Trophoblast cell (in vitro differentiated cells and primary cell): ENCODE measurements at regions not wholly inside any gene's neighbourhood (a gene's known extent, or its start where the extent isn't known, plus 50 kb on each side); places are given as distances from the start of the nearest gene placed in this dataset.

Experiments
- DNase-seq, 2 donors: peaks; one replicate each; pipeline ENCODE4 v3.0.0-alpha.2; 2016
- H2AFZ ChIP-seq: 2 replicates; pipeline ENCODE4 v1.6.1; 2013; ENCODE audit warnings: low read length, moderate library complexity, mild to moderate bottlenecking; ENCODE audit not compliant: insufficient read depth, poor library complexity
- H2AK5ac ChIP-seq: 2 replicates; pipeline ENCODE4 v1.6.1; 2013; ENCODE audit warnings: mild to moderate bottlenecking, low read length
- H2BK120ac ChIP-seq: 2 replicates; pipeline ENCODE4 v1.6.1; 2013; ENCODE audit warnings: low read length, mild to moderate bottlenecking, moderate library complexity; ENCODE audit not compliant: insufficient read depth, poor library complexity
- H2BK12ac ChIP-seq: 2 replicates; pipeline ENCODE4 v1.6.1; 2013; ENCODE audit warnings: mild to moderate bottlenecking, low read length, moderate library complexity
- H2BK5ac ChIP-seq: 2 replicates; pipeline ENCODE4 v1.6.1; 2013; ENCODE audit warnings: low read length, low read depth, moderate library complexity, mild to moderate bottlenecking; ENCODE audit not compliant: poor library complexity
- H3K14ac ChIP-seq: 2 replicates; pipeline ENCODE4 v1.6.1; 2013; ENCODE audit warnings: mild to moderate bottlenecking, low read length
- H3K18ac ChIP-seq: 2 replicates; pipeline ENCODE4 v1.6.1; 2013; ENCODE audit warnings: mild to moderate bottlenecking, low read length
- H3K23ac ChIP-seq: 2 replicates; pipeline ENCODE4 v1.6.1; 2013; ENCODE audit warnings: low read length
- H3K27ac ChIP-seq: 2 replicates; pipeline ENCODE4 v1.5.1; 2013; ENCODE audit warnings: low read depth, mild to moderate bottlenecking, inconsistent platforms, low read length, moderate library complexity
- H3K27me3 ChIP-seq: 2 replicates; pipeline ENCODE4 v1.6.1; 2013; ENCODE audit warnings: inconsistent platforms, mild to moderate bottlenecking, low read length, moderate library complexity; ENCODE audit not compliant: insufficient read depth
- H3K36me3 ChIP-seq, 2 experiments: 1 replicate in 1 of 2; 2 replicates in 1 of 2; pipeline ENCODE4 v1.6.1; 2013; ENCODE audit warnings: low read length in 2 of 2, mild to moderate bottlenecking in 2 of 2, moderate library complexity in 1 of 2; ENCODE audit not compliant: insufficient read depth in 2 of 2, control insufficient read depth in 1 of 2
- H3K4ac ChIP-seq: 2 replicates; pipeline ENCODE4 v1.6.1; 2013; ENCODE audit warnings: low read depth, mild to moderate bottlenecking, low read length, moderate library complexity
- H3K4me1 ChIP-seq, 2 experiments: 1 replicate in 1 of 2; 2 replicates in 1 of 2; pipeline ENCODE4 v1.6.1; 2013; ENCODE audit warnings: low read length in 2 of 2, mild to moderate bottlenecking in 2 of 2, moderate library complexity in 1 of 2; ENCODE audit not compliant: insufficient read depth in 2 of 2, control insufficient read depth in 1 of 2
- H3K4me2 ChIP-seq: 2 replicates; pipeline ENCODE4 v1.6.1; 2013; ENCODE audit warnings: inconsistent platforms, mild to moderate bottlenecking, low read length, moderate library complexity
- H3K4me3 ChIP-seq: 2 replicates; pipeline ENCODE4 v1.5.1; 2013; ENCODE audit warnings: mild to moderate bottlenecking, low read depth, low read length, inconsistent platforms
- H3K79me1 ChIP-seq: one replicate; pipeline ENCODE4 v1.6.1; 2013; ENCODE audit warnings: low read length
- H3K79me2 ChIP-seq: 2 replicates; pipeline ENCODE4 v1.6.1; 2013; ENCODE audit warnings: low read length, mild to moderate bottlenecking; ENCODE audit not compliant: control insufficient read depth, insufficient read depth, poor library complexity
- H3K9ac ChIP-seq: 2 replicates; pipeline ENCODE4 v1.6.1; 2013; ENCODE audit warnings: mild to moderate bottlenecking, low read length
- H3K9me3 ChIP-seq: 2 replicates; pipeline ENCODE4 v1.6.1; 2013; ENCODE audit warnings: low read depth, mild to moderate bottlenecking, control low read depth, inconsistent platforms, low read length; ENCODE audit not compliant: insufficient read depth
- H4K12ac ChIP-seq: 2 replicates; pipeline ENCODE4 v1.6.1; 2013; ENCODE audit warnings: low read depth, mild to moderate bottlenecking, low read length, moderate library complexity
- H4K8ac ChIP-seq: 2 replicates; pipeline ENCODE4 v1.6.1; 2013; ENCODE audit warnings: low read depth, mild to moderate bottlenecking, low read length, moderate library complexity
- H4K91ac ChIP-seq: one replicate; pipeline ENCODE4 v1.6.1; 2013; ENCODE audit warnings: low read depth, mild to moderate bottlenecking, low read length, moderate library complexity
- WGBS: extraction: QIAGEN DNeasy Blood & Tissue Kit; methylation state at CpG from one replicate; pipeline ENCODE4 v1.1.7; 2013; ENCODE audit warnings: missing lambda C conversion rate; ENCODE audit not compliant: insufficient read length, insufficient coverage; ENCODE audit errors: extremely low coverage; 5-methylcytosine and 5-hydroxymethylcytosine counted together

DNA sequence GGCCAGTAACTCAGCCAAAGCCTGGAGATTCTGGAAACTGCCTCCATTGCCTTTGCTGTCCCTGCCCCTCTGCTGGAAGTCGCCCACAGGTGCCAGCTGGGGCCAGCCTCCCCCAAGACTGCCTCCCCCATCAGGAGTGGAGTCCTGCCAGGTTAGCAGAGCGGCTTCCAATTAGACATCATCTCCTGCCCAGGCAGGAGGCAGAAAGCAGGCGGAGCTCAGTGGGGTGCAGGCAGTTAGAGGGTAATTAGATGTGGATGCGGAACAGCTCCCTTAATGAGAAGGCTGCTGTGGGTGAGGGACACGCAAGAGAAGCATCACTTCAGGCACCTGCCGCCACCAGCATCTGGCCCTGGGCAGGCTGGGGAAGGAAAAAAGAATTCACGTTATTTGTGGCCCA, 90.9 kb upstream of the TP53I11 start:
- Histone ChIP-seq H3K4me1 (peaks cover 8% of the 10 kb centered on the region in 2 experiments), H4K8ac (no peak overlapping the region), H2AK5ac (no peak overlapping the region), H4K12ac (no peak overlapping the region), H3K18ac (no peak overlapping the region), H4K91ac (no peak overlapping the region), H3K9me3 (no peaks in the 10 kb centered on the region), H2BK5ac (no peak overlapping the region), H3K14ac (no peak overlapping the region), H3K27ac (no peak overlapping the region), H3K4me2 (no peak overlapping the region), H3K27me3 (no peaks in the 10 kb centered on the region), H2BK12ac (no peak overlapping the region), H3K9ac (no peak overlapping the region), H3K36me3 (no peaks in the 10 kb centered on the region), H2AFZ (no peak overlapping the region), H3K79me2 (no peaks in the 10 kb centered on the region), H2BK120ac (no peak overlapping the region), H3K79me1 (no peaks in the 10 kb centered on the region), H3K23ac (no peak overlapping the region), H3K4ac (no peak overlapping the region), H3K4me3 (no peak overlapping the region)
- no CpG with 5 or more reads among the region's 7 CpGs for WGBS
- no peak for DNase-seq

DNA sequence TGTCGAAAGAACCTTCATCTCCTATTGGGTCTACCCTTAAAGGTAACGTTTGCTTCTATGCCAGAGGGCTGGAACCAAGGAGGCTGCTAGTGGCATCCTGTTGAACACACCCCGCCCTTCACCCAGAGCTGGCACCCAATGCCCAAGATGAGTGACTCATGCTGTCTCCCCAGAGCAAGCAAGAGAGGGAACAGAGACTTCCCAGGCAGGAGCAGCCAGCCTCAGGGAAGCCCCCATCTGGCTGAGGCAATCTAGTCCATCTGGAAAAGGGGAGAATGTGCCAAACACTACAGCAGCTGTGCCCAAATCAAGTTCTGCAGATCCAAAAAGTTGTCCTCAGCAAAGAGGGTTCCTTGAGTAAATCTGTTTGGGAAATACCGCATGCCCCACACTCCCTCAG, 91.9 kb upstream of the TP53I11 start:
- Histone ChIP-seq H3K4me2 (no peak overlapping the region), H3K9ac (no peak overlapping the region), H3K4me1 (peaks cover 11% of the 10 kb centered on the region in 2 experiments), H3K4me3 (no peak overlapping the region), H3K36me3 (no peaks in the 10 kb centered on the region), H2AFZ (no peak overlapping the region), H2BK120ac (no peak overlapping the region), H2BK5ac (no peak overlapping the region), H3K27ac (no peak overlapping the region), H3K79me1 (no peaks in the 10 kb centered on the region), H4K91ac (no peak overlapping the region), H4K12ac (no peak overlapping the region), H3K27me3 (no peaks in the 10 kb centered on the region), H3K9me3 (no peaks in the 10 kb centered on the region), H2AK5ac (no peak overlapping the region), H3K23ac (no peak overlapping the region), H2BK12ac (no peak overlapping the region), H4K8ac (no peak overlapping the region), H3K18ac (no peak overlapping the region), H3K14ac (no peak overlapping the region), H3K79me2 (no peaks in the 10 kb centered on the region), H3K4ac (no peak overlapping the region)
- peak in 1 of 2 donors; percentile 5 for DNase-seq
- WGBS: no CpG with 5 or more reads among the region's 4 CpGs

DNA sequence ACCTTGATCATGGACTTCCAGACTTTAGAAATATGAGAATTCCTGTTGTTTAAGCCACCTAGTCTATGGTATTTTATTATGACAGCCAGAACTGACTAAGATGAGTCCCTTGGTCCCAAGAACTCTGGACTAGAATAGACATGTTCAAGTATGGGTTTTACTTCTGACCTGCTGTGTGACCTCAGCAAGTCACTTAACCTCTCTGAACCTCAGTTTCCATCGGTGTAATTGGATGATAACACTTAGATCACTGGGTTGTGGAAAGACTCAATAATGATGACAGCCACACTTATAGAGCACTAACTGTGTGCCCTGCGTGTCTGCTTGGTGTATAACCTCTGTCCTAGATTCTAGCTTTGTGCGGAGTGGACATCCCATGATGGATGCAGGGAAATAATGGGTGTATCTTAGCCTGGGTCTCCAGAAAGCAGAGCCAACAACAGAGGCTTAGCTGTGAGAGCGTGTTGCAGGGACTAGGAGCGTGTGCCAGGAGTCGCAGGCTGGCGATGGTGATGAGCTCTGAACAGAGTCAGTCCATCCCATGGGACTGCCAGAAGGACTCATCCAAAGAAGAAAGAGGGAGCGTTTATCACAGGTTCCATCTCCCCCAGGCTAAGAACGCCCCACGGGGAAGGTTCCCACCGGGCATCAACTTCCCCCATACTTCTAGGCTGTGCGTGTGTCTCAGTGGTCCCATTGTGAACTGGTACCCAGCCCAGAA, 93.2 kb upstream of the TP53I11 start:
- no peak overlapping the region for H4K12ac ChIP-seq
- H3K23ac ChIP-seq: no peak overlapping the region
- no peaks in the 10 kb centered on the region for H3K36me3 ChIP-seq
- no peak overlapping the region for H3K9ac ChIP-seq
- H3K4me2 ChIP-seq: no peak overlapping the region
- H3K27ac ChIP-seq: no peak overlapping the region
- no peaks in the 10 kb centered on the region for H3K79me1 ChIP-seq
- no peaks in the 10 kb centered on the region for H3K79me2 ChIP-seq
- H3K4ac ChIP-seq: no peak overlapping the region
- WGBS: no CpG with 5 or more reads among the region's 12 CpGs
- H2BK12ac ChIP-seq: no peak overlapping the region
- no peak overlapping the region for H3K18ac ChIP-seq
- no peak overlapping the region for H2AK5ac ChIP-seq
- H3K27me3 ChIP-seq: no peaks in the 10 kb centered on the region
- no peak overlapping the region for H3K14ac ChIP-seq
- H3K9me3 ChIP-seq: no peaks in the 10 kb centered on the region
- no peak overlapping the region for H2BK120ac ChIP-seq
- DNase-seq: no peak
- H2AFZ ChIP-seq: no peak overlapping the region
- H2BK5ac ChIP-seq: no peak overlapping the region
- no peak overlapping the region for H3K4me3 ChIP-seq
- peaks cover 11% of the 10 kb centered on the region in 2 experiments for H3K4me1 ChIP-seq
- H4K8ac ChIP-seq: no peak overlapping the region
- no peak overlapping the region for H4K91ac ChIP-seq

DNA sequence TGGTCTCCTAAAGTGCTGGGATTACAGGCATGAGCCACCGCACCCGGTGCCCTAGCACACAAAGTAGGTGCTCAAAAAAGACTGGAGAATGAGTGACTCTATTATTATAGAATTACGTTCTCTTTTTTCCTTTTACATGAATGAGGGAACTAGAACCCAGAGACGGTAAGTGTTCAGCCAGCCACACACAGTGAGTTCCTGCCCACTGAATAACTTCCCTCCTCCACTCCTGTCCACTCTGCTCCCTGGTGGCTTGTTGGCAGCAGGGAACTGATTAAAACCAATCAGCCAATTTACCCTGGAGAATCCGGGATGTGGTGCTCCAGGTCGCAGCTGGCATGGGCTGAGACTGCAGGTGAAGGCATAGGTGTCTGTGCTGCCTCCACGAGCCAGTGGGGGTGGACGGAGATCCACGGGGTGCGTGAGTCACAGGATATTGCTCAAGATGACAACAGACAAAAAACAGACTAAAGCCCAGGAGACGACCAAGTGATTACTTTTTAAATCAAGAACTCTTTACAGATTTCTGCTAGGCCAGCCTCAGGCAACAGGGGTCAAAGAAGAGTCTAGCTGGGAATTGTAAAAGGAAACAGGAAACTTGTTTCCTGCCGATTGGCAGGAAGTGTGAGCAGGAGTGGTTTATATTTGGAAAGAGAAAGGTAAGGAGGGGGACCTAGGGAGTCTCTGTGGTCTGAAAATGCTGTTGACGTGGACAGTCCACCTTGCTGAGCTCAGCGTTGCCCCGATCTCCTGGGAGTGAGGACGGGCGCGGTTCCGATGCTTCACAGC, 95.2 kb upstream of the TP53I11 start:
- no peak overlapping the region for H2BK12ac ChIP-seq
- DNase-seq: peak in 1 of 2 donors; percentile 47
- no peaks in the 10 kb centered on the region for H3K9me3 ChIP-seq
- no peak overlapping the region for H4K8ac ChIP-seq
- H3K4me1 ChIP-seq: peaks cover 11% of the 10 kb centered on the region in 2 experiments
- H3K4me2 ChIP-seq: no peak overlapping the region
- H3K36me3 ChIP-seq: no peaks in the 10 kb centered on the region
- no peak overlapping the region for H3K27ac ChIP-seq
- no peak overlapping the region for H2BK5ac ChIP-seq
- no peak overlapping the region for H4K91ac ChIP-seq
- H3K4ac ChIP-seq: no peak overlapping the region
- H3K27me3 ChIP-seq: no peaks in the 10 kb centered on the region
- no peak overlapping the region for H2AK5ac ChIP-seq
- no peak overlapping the region for H3K9ac ChIP-seq
- H4K12ac ChIP-seq: no peak overlapping the region
- H3K4me3 ChIP-seq: no peak overlapping the region
- no peak overlapping the region for H3K23ac ChIP-seq
- H3K79me2 ChIP-seq: no peaks in the 10 kb centered on the region
- no peak overlapping the region for H2AFZ ChIP-seq
- H3K79me1 ChIP-seq: no peaks in the 10 kb centered on the region
- no CpG with 5 or more reads among the region's 19 CpGs for WGBS
- no peak overlapping the region for H3K18ac ChIP-seq
- no peak overlapping the region for H3K14ac ChIP-seq
- no peak overlapping the region for H2BK120ac ChIP-seq
